Colonic mucosa (tissue), 4 donors: ENCODE measurements at regions not wholly inside any gene's neighbourhood (a gene's known extent, or its start where the extent isn't known, plus 50 kb on each side); places are given as distances from the start of the nearest gene placed in this dataset.
A peak's percentile ranks its signal among the peaks of the same experiment; 100 is the strongest.

ENCODE experiments used
- DNase-seq: peaks from one replicate; pipeline ENCODE4 v3.0.0-alpha.2; 2020
- H3K27ac ChIP-seq: fragments of 200-600 bp; one replicate; pipeline ENCODE4 v1.8.0; 2021
- H3K27me3 ChIP-seq: fragments of 200-600 bp; one replicate; pipeline ENCODE4 v1.8.0; 2021
- H3K36me3 ChIP-seq: fragments of 200-600 bp; one replicate; pipeline ENCODE4 v1.8.0; 2021
- H3K4me1 ChIP-seq: fragments of 200-600 bp; one replicate; pipeline ENCODE4 v1.8.0; 2021; ENCODE audit warnings: mild to moderate bottlenecking
- H3K4me3 ChIP-seq: fragments of 200-600 bp; one replicate; pipeline ENCODE4 v1.8.0; 2021
- H3K9ac ChIP-seq, 2 donors: one replicate each; pipeline ENCODE4 v1.7.0; 2013; ENCODE audit warnings: control low read depth in 2 of 2, low read depth in 2 of 2, low read length in 2 of 2
- H3K9me3 ChIP-seq: fragments of 200-600 bp; one replicate; pipeline ENCODE4 v1.8.0; 2021
- CTCF ChIP-seq: fragments of 200-600 bp; IDR thresholded peaks from one replicate; pipeline ENCODE4 v1.8.0; 2022; ENCODE audit warnings: antibody characterized with exemption, mild to moderate bottlenecking
- intact Hi-C: fragments of 100-400 bp; cut with DNase I; formaldehyde crosslinking; loops from one replicate; pipeline ENCODE4 v1.14.1; 2022
- donor health status: healthy.
- donor health status: DM: no; HTN: no; CAD: no.
- donor health status: DM: no; HTN: no; CAD: no.

- intact Hi-C loops, result no loop called here
- DNase-seq, result no peak
- no peak overlapping the region for H3K4me3 ChIP-seq
- TF ChIP-seq CTCF, result no peak
- no peaks in the 10 kb centered on the region for H3K27me3 ChIP-seq
- no peaks in the 10 kb centered on the region for H3K36me3 ChIP-seq
- H3K9ac ChIP-seq, result no peak overlapping the region
- H3K9me3 ChIP-seq, result no peaks in the 10 kb centered on the region
- no peak overlapping the region for H3K27ac ChIP-seq
- H3K4me1 ChIP-seq, result no peaks in the 10 kb centered on the region
Measured at GRCh38 chr20:63104312-63105181, 97.8 kb upstream of the BHLHE23 start.

DNA sequence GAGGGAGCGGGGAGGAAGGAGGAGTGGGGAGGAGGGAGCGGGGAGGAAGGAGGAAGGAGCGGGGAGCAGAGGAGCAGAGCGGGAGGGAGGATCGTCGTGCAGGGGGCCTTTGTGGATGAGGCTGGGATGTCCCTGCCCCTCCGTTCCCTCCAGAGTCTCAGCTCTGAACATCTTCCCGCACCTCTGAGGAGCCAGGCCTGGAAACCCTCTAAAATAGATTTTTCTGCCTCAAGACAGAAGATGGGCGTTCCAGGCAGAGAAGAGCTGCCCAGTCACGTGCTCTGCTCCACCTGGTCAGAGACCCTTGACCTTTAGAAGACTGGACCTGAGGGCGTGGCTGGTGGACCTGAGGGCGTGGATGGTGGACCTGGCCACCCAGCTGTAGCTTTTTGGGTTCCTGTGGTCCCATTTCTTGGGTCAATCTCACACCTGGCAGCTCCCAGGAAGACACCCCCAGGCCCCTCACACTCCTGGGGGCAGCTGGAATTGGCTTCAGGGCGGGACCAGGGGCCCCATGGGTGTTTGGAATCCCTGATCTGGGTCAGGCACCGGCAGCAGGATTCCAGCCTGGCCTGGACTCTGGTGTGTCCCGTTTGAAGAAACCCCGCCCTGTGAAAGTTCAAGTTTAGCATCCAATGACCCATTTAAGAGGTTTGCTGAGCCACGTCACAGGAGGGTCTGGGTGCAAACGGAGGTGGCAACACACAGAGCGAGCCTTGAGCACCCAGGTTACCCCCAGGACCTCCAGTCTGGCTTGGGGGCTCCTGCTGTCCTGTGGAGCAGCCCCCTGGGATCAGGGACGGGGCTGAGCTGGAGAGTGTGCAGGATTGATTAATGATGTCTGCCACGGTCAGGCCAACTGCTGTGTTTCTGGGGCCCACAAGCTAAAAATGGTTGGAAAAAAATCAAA lies 96.9 kb upstream of the BHLHE23 start:
- no peaks in the 10 kb centered on the region for H3K27me3 ChIP-seq
- H3K27ac ChIP-seq, result no peak overlapping the region
- intact Hi-C loops, result no loop called here
- H3K9ac ChIP-seq, result no peak overlapping the region
- H3K4me1 ChIP-seq, result no peaks in the 10 kb centered on the region
- no peaks in the 10 kb centered on the region for H3K9me3 ChIP-seq
- H3K4me3 ChIP-seq, result no peak overlapping the region
- no peak for DNase-seq
- no peak for TF ChIP-seq CTCF
- H3K36me3 ChIP-seq, result no peaks in the 10 kb centered on the region

DNA sequence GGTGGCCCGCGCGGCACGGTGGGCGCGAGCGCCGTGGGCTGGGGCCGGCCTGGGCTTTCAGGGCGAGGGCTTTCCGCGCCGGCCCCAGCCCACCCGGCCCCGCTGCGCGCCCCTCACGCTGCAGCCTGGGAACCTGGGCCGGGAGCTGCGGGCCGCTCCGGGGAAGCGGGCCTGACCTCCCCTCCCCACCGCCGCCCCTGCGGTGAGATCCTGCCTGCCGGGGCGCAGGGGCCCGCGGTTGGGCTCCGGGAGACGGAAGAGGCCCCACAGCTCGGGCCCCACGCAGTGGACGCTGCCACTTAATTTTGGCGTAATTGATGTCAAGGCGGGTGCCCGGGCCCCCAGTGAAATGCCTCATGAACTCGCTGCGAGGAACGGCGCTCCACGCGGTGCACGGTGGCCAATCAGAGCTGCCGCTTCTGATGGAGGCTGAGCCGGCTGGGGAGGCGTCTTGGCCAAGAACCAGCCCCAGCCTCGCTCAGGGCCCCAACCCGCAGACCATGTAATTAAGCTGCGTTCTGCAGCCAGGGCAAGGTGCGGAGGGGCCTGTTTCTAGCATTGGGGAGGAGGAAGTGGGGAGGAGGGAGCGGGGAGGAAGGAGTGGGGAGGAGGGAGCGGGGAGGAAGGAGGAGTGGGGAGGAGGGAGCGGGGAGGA lies 96.1 kb upstream of the BHLHE23 start:
- intact Hi-C loops, result no loop called here
- no peak for TF ChIP-seq CTCF
- H3K4me3 ChIP-seq, result peak overlapping the region; percentile 85

DNA sequence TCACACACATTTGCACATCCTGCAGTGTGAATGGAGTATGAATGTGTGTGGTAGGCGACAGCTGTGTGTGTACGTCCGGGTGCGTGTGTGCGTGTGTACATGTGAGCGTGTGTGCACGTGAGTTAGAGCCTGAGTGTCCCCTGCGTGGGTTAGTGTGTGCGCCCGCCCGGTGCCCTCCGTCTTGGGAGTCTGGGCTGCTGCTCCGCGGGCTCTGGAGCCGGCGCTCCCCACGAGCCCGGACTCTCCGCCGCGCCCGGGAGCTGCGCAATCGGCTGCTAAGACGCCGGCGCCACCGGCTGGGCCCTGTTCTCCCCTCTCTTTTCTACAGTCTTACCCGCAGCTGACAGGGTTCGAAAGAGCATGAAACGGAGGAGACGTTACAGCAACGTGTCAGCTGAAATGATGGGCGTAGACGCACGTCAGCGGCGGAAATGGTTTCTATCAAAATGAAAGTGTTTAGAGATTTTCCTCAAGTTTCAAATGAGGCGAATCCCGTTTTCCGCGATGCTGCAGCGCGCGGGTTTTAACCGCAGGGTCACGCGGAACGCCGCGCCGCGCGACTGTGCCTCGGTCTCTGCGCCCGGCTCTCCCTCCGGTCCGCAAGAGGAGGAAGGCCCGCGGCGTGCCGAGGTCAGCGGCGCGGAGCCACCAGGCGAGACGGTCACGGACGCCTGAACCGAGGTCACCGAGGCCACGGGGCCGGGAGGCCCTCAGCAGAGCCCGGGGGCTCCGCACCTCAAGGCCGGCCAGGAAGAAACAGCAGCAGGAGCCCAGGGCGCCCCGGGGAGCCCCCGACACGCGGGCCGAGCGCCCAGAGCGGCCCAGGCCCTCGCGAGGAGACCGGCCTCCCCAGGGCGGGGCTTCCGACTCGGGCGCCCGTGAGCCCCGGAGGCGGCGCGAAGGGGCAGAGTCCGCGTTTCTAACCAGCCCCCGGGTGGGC lies 95.3 kb upstream of the BHLHE23 start:
- no peaks in the 10 kb centered on the region for H3K27me3 ChIP-seq
- no peak for TF ChIP-seq CTCF
- H3K4me3 ChIP-seq, result peak overlapping the region; percentile 85
- H3K4me1 ChIP-seq, result no peaks in the 10 kb centered on the region
- H3K36me3 ChIP-seq, result no peaks in the 10 kb centered on the region
- no peaks in the 10 kb centered on the region for H3K9me3 ChIP-seq
- intact Hi-C loops, result no loop called here
- peak overlapping the region; percentile 59 for H3K27ac ChIP-seq
- peak overlapping the region; percentile 55 to 81 for H3K9ac ChIP-seq
- DNase-seq, result peak; percentile 37

More for the DNA sequence above, 96.1 kb upstream of the BHLHE23 start:
- DNase-seq, result peak; percentile 36
- Histone ChIP-seq H3K27me3 (no peaks in the 10 kb centered on the region), H3K4me1 (no peaks in the 10 kb centered on the region), H3K9ac (peak overlapping the region in 1 of 2 donors; percentile 81), H3K9me3 (no peaks in the 10 kb centered on the region), H3K36me3 (no peaks in the 10 kb centered on the region), H3K27ac (no peak overlapping the region)
